Thyroid gland (tissue), 4 donors: ENCODE measurements at regions not wholly inside any gene's neighbourhood (a gene's known extent, or its start where the extent isn't known, plus 50 kb on each side); places are given as distances from the start of the nearest gene placed in this dataset.

ENCODE experiments used
- DNase-seq, 2 donors: peaks; one replicate each; pipeline ENCODE4 v3.0.0-alpha.2; 2019
- H3K27ac ChIP-seq, 3 donors: fragments of 200-600 bp; sonication (generic); 1 replicate in 2 of 3; 2 replicates in 1 of 3; pipeline ENCODE4 v1.5.1; 2016 to 2019; ENCODE audit warnings: mild to moderate bottlenecking in 1 of 3, moderate library complexity in 1 of 3
- H3K27me3 ChIP-seq: fragments of 200-600 bp; sonication (generic); one replicate; pipeline ENCODE4 v1.5.1; 2019
- H3K36me3 ChIP-seq, 2 donors: fragments of 200-600 bp; sonication (generic); one replicate each; pipeline ENCODE4 v1.5.1; 2016 to 2019
- H3K4me1 ChIP-seq, 2 donors: fragments of 200-600 bp; sonication (generic); one replicate each; pipeline ENCODE4 v1.5.1; 2017 to 2019
- H3K4me3 ChIP-seq, 3 donors: fragments of 200-600 bp; sonication (generic); replicated peaks in 1 of 3; 1 replicate in 2 of 3; 2 replicates in 1 of 3; pipeline ENCODE4 v1.5.1; 2016; ENCODE audit warnings: mild to moderate bottlenecking in 1 of 3
- H3K9me3 ChIP-seq: fragments of 200-600 bp; sonication (generic); one replicate; pipeline ENCODE4 v1.5.1; 2017
- CTCF ChIP-seq, 6 experiments: fragments of 200-600 bp in 3 of 6; fragments of 450-650 bp in 3 of 6; sonication (generic) in 3 of 6; IDR thresholded peaks; one replicate each; pipeline ENCODE4 v1.5.1; 2016 to 2019; ENCODE audit warnings: antibody characterized with exemption in 6 of 6, mild to moderate bottlenecking in 2 of 6, inconsistent platforms in 1 of 6, moderate library complexity in 1 of 6
- POLR2A ChIP-seq, 2 donors: fragments of 450-650 bp; IDR thresholded peaks; one replicate each; pipeline ENCODE4 v1.6.1; 2017; ENCODE audit warnings: antibody characterized with exemption in 2 of 2, mild to moderate bottlenecking in 2 of 2, moderate library complexity in 1 of 2
- WGBS, 2 donors: methylation state at CpG; one replicate each; pipeline ENCODE4 v1.1.5; 2017; 5-methylcytosine and 5-hydroxymethylcytosine counted together
- intact Hi-C: fragments of 100-400 bp; cut with DNase I; formaldehyde crosslinking; loops from one replicate; pipeline ENCODE4 v1.15.1; 2023

- no peaks in the 10 kb centered on the region for H3K36me3 ChIP-seq
- H3K27ac ChIP-seq = no peak overlapping the region
- DNase-seq = no peak
- H3K9me3 ChIP-seq = no peaks in the 10 kb centered on the region
- WGBS, 2 donors = 78 to 83% methylated on average over 1 of the region's 1 CpG
- H3K27me3 ChIP-seq = no peaks in the 10 kb centered on the region
- intact Hi-C loops = no loop called here
- TF ChIP-seq CTCF (IDR thresholded peaks at IDR 0.05) (no peak), POLR2A (IDR thresholded peaks at IDR 0.05) (no peak)
- no peak overlapping the region for H3K4me3 ChIP-seq
- no peaks in the 10 kb centered on the region for H3K4me1 ChIP-seq
Observed at GRCh38 chr6:112634376-112634775, 287.2 kb downstream of the RFPL4B start.

- no peak for TF ChIP-seq CTCF (IDR thresholded peaks at IDR 0.05)
- no peak for TF ChIP-seq POLR2A (IDR thresholded peaks at IDR 0.05)
- H3K27me3 ChIP-seq = no peaks in the 10 kb centered on the region
- WGBS, 2 donors = 88 to 89% methylated on average over 3 of the region's 3 CpGs
- no peak overlapping the region for H3K27ac ChIP-seq
- no peaks in the 10 kb centered on the region for H3K4me1 ChIP-seq
- no peaks in the 10 kb centered on the region for H3K9me3 ChIP-seq
- intact Hi-C loops = no loop called here
- H3K4me3 ChIP-seq = no peak overlapping the region
- no peak for DNase-seq
- no peaks in the 10 kb centered on the region for H3K36me3 ChIP-seq
Observed at GRCh38 chr6:112636650-112637262, 289.6 kb downstream of the RFPL4B start.

GRCh38 chr6:112639391-112639831 is 292.3 kb downstream of the RFPL4B start:
- no peak for DNase-seq
- intact Hi-C loops = no loop called here
- TF ChIP-seq CTCF (IDR thresholded peaks at IDR 0.05) (no peak), POLR2A (IDR thresholded peaks at IDR 0.05) (no peak)
- no peak overlapping the region for H3K4me3 ChIP-seq
- no peaks in the 10 kb centered on the region for H3K36me3 ChIP-seq
- no peak overlapping the region for H3K27ac ChIP-seq
- H3K9me3 ChIP-seq = no peaks in the 10 kb centered on the region
- H3K4me1 ChIP-seq = no peaks in the 10 kb centered on the region
- no peaks in the 10 kb centered on the region for H3K27me3 ChIP-seq

- DNase-seq = no peak
- no peaks in the 10 kb centered on the region for H3K9me3 ChIP-seq
- TF ChIP-seq POLR2A (IDR thresholded peaks at IDR 0.05) = no peak
- no peak for TF ChIP-seq CTCF (IDR thresholded peaks at IDR 0.05)
- no peak overlapping the region for H3K27ac ChIP-seq
- 83 to 90% methylated on average over 2 of the region's 2 CpGs for whole genome bisulfite sequencing, 2 donors
- H3K4me3 ChIP-seq = no peak overlapping the region
- intact Hi-C loops = no loop called here
- H3K36me3 ChIP-seq = no peaks in the 10 kb centered on the region
- no peaks in the 10 kb centered on the region for H3K4me1 ChIP-seq
- H3K27me3 ChIP-seq = no peaks in the 10 kb centered on the region
Observed at GRCh38 chr6:112640891-112641290, 293.8 kb downstream of the RFPL4B start.

- H3K4me1 ChIP-seq = no peaks in the 10 kb centered on the region
- intact Hi-C loops = no loop called here
- H3K27ac ChIP-seq = no peak overlapping the region
- TF ChIP-seq CTCF (IDR thresholded peaks at IDR 0.05) = no peak
- no peak for TF ChIP-seq POLR2A (IDR thresholded peaks at IDR 0.05)
- no peak overlapping the region for H3K4me3 ChIP-seq
- no peaks in the 10 kb centered on the region for H3K9me3 ChIP-seq
- DNase-seq = no peak
- H3K36me3 ChIP-seq = no peaks in the 10 kb centered on the region
- H3K27me3 ChIP-seq = no peaks in the 10 kb centered on the region
- 80 to 82% methylated on average over 2 of the region's 2 CpGs for WGBS, 2 donors
Observed at GRCh38 chr6:112649853-112650252, 302.7 kb downstream of the RFPL4B start.
